Mucosa of stomach (tissue), 1 donor: ENCODE measurements at regions not wholly inside any gene's neighbourhood (a gene's known extent, or its start where the extent isn't known, plus 50 kb on each side); places are given as distances from the start of the nearest gene placed in this dataset.

Source experiments
- H3K27me3 ChIP-seq: one replicate; pipeline ENCODE4 v1.7.0; 2013; ENCODE audit warnings: mild to moderate bottlenecking, low read length; ENCODE audit not compliant: control insufficient read depth, insufficient read depth
- H3K36me3 ChIP-seq: one replicate; pipeline ENCODE4 v1.7.0; 2013; ENCODE audit warnings: low read length; ENCODE audit not compliant: control insufficient read depth, insufficient read depth
- H3K4me1 ChIP-seq: one replicate; pipeline ENCODE4 v1.7.0; 2013; ENCODE audit warnings: mild to moderate bottlenecking, low read length; ENCODE audit not compliant: control insufficient read depth, insufficient read depth
- H3K4me3 ChIP-seq: one replicate; pipeline ENCODE4 v1.7.0; 2013; ENCODE audit warnings: low read length
- H3K9ac ChIP-seq: one replicate; pipeline ENCODE4 v1.7.0; 2013; ENCODE audit warnings: mild to moderate bottlenecking, low read length, moderate library complexity
- H3K9me3 ChIP-seq: one replicate; pipeline ENCODE4 v1.7.0; 2013; ENCODE audit warnings: mild to moderate bottlenecking, low read length, moderate library complexity; ENCODE audit not compliant: control insufficient read depth
- donor health status: Pancreatic carcinoma.

DNA sequence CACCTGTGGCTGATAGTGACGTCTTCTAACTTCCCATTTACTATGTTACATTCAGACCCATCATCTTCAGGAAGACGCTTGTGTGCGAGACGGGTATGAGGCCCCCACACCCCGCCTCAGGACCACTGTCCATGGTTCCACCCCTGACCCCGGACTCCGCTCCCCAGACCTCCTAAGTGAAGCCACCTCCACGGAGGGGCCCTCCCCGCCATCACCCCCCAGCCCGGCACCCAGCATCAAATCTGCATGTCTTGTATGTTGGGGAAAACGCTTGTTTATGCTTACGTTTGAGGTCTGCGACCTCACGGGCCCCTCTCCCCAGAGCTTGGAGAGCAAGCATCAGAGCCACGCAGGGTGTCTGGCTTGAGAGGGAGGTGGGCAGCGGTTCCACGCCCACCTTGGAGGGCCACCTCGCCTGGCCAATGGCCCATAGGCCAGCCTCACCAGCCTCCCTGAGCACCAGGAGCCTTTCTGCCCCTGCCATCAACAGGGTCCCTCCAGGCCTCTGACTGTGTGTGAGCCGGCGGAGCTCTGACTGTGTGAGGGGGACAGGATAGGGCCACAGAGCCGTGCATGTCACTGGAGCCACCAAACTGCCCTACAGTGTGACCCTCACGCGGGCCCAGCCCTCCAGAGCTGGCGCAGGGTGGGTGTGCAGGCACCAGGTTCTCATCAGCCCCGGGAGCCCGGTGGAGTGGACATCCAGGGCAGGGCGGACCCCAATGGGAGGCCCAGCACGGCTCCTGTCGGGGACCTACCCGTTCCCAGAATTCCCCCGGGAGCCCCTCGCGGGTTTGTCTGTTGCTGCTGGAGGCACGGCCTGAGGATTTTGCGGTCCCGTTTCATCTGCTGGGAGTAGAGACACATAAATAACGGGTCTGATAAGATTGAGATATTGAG is 88.4 kb upstream of the NKX1-1 start:
- Histone ChIP-seq H3K9me3 (no peaks in the 10 kb centered on the region), H3K9ac (no peak overlapping the region), H3K4me1 (no peaks in the 10 kb centered on the region), H3K36me3 (no peaks in the 10 kb centered on the region), H3K27me3 (peaks cover 5% of the 10 kb centered on the region), H3K4me3 (no peak overlapping the region)

DNA sequence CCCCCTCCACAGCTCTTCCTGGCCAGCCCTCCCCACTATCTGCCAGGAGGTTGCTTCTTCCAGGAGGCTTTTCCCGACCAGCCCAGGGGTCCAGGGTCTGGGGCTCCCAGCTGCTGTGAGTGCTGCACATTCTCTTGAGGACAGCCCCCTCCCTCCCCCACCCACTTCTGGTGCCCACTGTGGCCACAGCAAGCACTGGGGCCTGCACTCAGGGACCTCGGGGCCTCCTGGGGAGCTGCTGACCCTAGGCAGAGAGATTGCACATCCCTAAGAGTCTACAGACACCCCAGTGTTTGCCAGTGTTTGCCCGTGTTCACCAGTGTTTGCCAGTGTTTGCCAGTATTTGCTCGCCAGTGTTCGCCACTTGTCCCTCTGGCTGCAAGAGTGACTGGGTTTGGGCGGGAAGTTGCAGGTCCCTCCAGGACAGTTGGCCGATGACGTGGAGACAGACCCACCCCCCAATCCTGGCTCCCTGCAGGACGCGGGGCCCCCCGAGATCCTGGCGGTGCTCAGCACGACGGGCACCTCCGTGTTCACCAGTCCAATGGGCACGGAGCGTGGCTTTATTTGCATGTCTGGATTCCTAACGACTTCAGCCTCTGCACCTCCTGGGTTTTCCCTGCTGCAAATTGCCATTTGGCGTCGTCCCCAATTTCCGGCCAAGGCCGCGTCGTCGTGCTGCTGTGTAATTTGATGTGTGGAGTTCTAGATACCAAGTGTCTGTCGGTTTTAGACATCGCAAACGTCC is 87.5 kb upstream of the NKX1-1 start:
- Histone ChIP-seq H3K27me3 (peaks cover 5% of the 10 kb centered on the region), H3K9me3 (no peaks in the 10 kb centered on the region), H3K36me3 (no peaks in the 10 kb centered on the region), H3K4me3 (no peak overlapping the region), H3K4me1 (no peaks in the 10 kb centered on the region), H3K9ac (no peak overlapping the region)

DNA sequence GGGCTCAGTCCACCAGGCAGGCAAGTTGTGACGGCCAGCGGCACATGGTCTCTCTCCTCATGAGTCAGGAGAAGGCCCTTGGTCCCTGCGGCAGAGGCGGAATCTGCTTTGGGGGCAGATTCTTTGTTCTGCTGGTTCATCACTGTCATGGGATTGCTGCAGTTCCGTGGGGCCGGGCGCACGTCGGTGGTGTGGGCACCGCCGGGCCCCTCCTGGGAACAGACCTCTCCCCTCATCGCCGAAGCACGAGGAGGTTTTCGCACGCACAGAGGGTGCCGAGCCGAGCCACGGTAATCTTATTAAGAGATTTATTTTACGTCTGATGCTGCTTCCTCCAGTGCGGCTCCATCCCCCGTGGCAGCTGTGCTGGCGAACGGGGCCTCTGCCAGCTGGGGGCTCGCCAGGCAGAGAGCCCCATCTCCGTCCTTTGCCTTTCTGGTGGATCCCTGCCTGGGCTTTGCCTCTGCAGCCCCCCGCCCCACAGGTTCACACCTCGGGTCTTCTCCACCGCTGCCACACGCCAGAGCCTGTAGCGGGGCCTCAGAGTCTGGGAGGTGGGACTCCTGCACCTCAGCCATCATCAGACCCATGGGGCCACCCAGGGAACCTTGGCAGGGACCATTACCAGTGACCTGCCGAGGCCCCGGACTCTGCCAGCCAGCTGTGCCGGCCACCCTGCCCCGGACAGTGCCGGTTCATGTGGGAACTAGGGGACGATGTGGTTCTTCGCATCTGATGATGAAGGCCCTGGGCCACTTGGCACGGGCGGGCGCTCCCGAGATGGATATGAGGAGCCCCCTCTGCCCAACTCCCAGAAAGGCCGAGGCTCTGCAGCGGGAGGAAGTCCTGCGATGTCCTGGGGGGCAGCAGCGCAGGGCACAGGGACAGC is 86.7 kb upstream of the NKX1-1 start:
- H3K27me3 ChIP-seq = peaks cover 5% of the 10 kb centered on the region
- no peaks in the 10 kb centered on the region for H3K4me1 ChIP-seq
- no peaks in the 10 kb centered on the region for H3K9me3 ChIP-seq
- no peak overlapping the region for H3K4me3 ChIP-seq
- H3K9ac ChIP-seq = no peak overlapping the region
- H3K36me3 ChIP-seq = no peaks in the 10 kb centered on the region

DNA sequence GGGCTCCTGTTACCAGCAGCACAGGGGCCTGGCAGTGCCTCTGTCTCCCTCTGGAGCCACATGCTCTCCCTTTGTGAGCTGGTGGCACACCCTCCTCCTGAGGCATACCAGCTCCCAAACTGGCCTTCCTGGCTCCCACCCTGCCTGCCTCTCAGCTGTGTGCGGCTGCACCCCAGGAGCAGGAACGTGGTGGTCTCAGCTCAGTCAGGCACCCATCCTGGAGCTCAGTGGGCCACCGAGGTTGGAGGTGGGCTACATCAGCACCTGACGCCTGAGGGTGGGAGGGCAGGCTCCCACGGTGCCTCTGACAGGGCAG is 85.9 kb upstream of the NKX1-1 start:
- H3K4me3 ChIP-seq = no peak overlapping the region
- no peak overlapping the region for H3K9ac ChIP-seq
- no peaks in the 10 kb centered on the region for H3K9me3 ChIP-seq
- H3K4me1 ChIP-seq = no peaks in the 10 kb centered on the region
- no peaks in the 10 kb centered on the region for H3K36me3 ChIP-seq
- H3K27me3 ChIP-seq = peaks cover 5% of the 10 kb centered on the region

DNA sequence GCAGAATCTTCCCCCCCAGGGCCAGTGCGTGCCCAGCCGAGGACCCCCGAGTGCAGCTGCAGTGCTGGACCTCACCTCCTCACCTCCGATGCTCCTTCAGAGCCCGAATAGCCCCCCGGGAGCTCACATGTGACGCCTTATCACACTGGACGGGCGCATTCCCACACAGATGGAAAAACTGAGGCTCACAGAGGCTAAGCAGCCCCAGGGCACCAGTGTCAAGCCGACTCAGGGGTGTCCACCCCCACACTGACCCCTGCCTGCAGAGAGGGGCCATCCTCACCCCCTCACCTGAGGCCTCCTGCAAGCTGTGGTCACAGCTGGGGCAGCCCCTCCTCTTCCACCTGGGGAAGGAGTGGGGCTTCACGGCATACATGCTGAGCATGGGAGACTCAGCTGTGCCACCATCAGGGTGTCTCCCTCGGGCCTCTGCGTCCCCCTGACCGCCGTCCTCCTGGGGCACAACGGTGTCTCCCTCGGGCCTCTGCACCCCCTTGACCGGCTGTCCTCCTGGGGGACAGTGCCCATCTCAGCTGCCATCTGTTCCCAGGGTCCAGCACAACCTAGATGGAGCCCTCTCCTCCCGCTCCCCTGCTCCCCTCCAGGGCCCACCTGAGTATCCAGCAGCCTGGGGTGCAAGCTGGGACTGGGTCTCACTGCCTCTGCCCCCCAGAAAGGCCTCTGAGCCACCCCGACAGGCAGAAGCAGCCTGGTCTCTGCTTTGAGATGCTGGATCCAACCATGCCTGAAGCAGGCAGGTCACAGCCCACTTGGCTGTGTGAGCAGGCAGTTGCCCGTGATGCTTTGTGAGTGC is 85.3 kb upstream of the NKX1-1 start:
- no peaks in the 10 kb centered on the region for H3K4me1 ChIP-seq
- H3K27me3 ChIP-seq = peaks cover 5% of the 10 kb centered on the region
- no peak overlapping the region for H3K9ac ChIP-seq
- no peaks in the 10 kb centered on the region for H3K36me3 ChIP-seq
- H3K9me3 ChIP-seq = no peaks in the 10 kb centered on the region
- H3K4me3 ChIP-seq = no peak overlapping the region

DNA sequence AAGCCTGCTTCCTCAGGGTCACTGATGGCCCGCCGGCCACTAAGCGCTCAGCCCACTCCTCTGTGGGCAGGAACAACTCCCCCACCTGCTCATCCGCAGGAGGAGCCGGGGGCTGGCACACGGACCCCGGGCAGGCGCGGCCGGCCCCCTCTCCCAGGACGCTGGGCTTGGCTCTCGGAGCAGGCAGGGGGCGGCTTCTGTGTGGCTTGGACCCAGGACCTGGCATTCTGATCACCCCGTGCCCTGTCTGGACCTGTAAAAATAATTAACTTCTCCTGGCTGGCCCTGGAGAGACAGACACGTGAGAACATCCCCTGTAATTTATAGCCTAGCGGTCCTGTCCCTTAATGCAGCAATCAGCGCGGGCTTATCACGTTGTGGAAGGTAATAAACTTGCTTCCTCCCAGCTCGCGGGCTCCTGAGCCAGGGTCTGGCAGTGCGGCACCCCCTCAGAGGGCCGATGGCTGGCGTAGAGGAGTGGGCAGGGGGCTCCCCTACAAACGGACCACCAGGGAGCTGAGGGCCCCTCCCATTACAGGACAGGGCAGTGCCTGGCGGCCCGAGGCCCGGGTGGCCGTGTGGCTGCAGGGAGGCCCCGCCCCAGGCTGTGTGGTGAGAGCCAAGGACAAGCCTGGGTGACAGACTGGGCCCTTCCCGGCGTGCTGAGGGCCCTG is 84.5 kb upstream of the NKX1-1 start:
- Histone ChIP-seq H3K27me3 (peaks cover 5% of the 10 kb centered on the region), H3K9me3 (no peaks in the 10 kb centered on the region), H3K36me3 (no peaks in the 10 kb centered on the region)

DNA sequence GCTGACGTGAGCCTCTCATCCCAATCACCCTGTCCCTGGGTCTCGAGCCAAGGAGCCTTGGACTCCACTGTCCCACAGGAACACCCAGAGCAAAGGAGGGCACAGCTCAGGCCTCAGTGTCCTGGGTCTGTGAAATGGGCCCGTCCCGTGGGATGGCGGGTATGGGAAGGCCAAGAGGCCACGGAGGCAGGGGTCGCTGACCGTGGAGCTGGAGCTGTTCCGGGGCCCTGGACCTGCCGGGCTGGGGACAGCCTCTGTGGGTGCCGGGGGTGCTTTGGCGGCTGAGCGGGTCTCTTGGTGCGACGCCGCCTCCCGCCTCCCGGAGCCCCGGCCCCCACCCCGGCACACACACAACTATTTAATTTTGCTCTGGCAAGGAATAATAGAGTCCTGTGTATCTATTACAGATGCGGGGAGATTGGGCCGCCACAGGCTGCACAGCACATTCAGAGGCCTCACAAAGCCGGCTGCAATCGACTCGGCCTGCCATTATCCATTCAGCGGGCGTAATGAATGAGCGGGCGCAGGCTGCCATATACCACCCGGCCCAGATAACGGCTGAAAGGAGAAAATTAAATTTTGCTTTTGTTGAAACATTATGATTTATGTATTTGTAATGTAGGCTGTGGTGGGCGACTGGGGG is 83.9 kb upstream of the NKX1-1 start:
- Histone ChIP-seq H3K9ac (no peak overlapping the region), H3K4me3 (no peak overlapping the region), H3K9me3 (no peaks in the 10 kb centered on the region), H3K27me3 (peaks cover 5% of the 10 kb centered on the region), H3K36me3 (no peaks in the 10 kb centered on the region), H3K4me1 (no peaks in the 10 kb centered on the region)

More for the DNA sequence above, 84.5 kb upstream of the NKX1-1 start:
- Histone ChIP-seq H3K4me1 (no peaks in the 10 kb centered on the region), H3K4me3 (no peak overlapping the region), H3K9ac (no peak overlapping the region)

DNA sequence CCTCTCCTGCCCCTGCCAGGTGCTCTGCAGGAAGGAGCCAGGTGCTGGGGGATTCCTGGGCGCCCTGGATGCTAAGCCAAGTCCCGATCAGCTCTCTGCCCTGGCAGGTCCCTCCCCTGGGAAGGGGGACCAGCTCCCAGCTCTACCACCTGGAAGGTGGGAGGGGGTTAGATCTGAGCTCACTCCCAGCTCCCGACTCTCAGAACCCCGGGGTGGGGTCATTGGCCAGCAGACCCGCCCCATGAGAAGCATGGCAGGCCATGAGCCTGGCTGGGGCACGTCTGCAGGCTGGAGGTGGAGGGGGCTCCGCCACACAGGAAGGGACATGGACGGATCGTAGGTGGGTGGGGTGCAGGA is 83.4 kb upstream of the NKX1-1 start:
- H3K36me3 ChIP-seq = no peaks in the 10 kb centered on the region
- H3K9ac ChIP-seq = no peak overlapping the region
- no peaks in the 10 kb centered on the region for H3K9me3 ChIP-seq
- H3K4me1 ChIP-seq = no peaks in the 10 kb centered on the region
- no peak overlapping the region for H3K4me3 ChIP-seq
- H3K27me3 ChIP-seq = peaks cover 5% of the 10 kb centered on the region

DNA sequence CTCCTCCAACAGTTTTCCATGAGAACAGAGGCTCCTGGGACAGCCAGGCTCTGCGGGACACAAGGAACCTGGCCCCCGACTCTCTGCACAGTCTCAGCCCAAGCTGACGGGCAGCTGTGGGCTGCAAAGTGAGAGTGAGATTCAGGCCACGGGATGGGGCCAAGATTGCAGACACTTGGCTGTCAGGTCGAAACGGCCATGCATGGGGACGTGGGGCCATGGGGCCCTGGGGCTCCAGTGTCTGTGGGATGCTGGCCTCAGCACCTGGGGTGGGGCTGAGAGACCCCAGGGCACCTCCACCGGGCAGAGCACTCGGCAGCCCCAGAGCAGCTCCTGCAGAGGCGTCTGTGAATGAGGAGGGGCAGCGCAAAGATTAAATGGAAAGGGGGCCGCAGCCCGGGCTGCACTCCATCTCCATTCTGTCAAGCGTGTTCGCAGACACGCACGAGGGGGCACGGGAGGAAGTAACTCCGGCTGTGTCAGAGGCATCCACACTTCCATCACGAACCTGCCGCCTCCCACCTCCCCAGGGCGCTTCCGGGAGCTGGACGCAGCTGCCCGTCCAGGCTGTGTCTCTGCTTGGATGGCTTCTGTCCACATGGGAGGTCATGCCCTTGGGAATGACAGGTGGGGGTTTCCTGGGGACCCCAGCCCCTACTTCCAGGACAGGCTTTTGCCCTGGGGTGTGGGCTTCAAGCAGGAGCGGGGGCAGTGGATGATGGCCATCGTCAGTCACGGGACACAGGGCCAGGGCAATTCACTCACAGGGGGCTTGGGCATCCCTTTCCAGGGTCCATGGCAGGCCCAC is 82.8 kb upstream of the NKX1-1 start:
- H3K4me3 ChIP-seq = no peak overlapping the region
- H3K9ac ChIP-seq = no peak overlapping the region
- no peaks in the 10 kb centered on the region for H3K9me3 ChIP-seq
- H3K36me3 ChIP-seq = no peaks in the 10 kb centered on the region
- H3K4me1 ChIP-seq = no peaks in the 10 kb centered on the region
- H3K27me3 ChIP-seq = peaks cover 5% of the 10 kb centered on the region

DNA sequence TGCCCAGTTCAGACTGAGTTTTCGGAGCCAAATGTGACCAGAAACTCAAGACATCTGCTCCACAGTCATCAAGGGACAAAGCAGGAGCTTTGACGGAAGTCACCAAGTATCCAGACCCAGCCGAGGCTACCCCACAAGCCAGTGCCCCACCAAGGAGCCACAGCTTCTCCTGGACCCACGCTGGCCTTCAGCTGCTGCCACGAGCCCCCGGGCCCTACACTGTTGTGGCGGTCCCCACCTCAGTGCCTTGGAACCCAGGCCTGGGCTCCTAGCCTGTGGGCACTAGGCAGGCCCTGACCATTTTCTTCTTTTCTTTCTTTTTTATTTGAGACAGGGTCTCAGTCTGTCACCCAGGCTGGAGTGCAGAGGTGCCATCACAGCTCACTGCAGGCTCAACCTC is 82.1 kb upstream of the NKX1-1 start:
- H3K27me3 ChIP-seq = peaks cover 5% of the 10 kb centered on the region
- no peaks in the 10 kb centered on the region for H3K36me3 ChIP-seq
- no peak overlapping the region for H3K4me3 ChIP-seq
- no peak overlapping the region for H3K9ac ChIP-seq
- no peaks in the 10 kb centered on the region for H3K9me3 ChIP-seq
- no peaks in the 10 kb centered on the region for H3K4me1 ChIP-seq
